Muscle layer of duodenum (tissue), 2 donors: ENCODE measurements at regions not wholly inside any gene's neighbourhood (a gene's known extent, or its start where the extent isn't known, plus 50 kb on each side); places are given as distances from the start of the nearest gene placed in this dataset.

Experiments
- H3K27ac ChIP-seq: one replicate; pipeline ENCODE4 v1.7.0; 2013; ENCODE audit warnings: mild to moderate bottlenecking, low read length
- H3K27me3 ChIP-seq: one replicate; pipeline ENCODE4 v1.7.0; 2013; ENCODE audit warnings: low read depth, mild to moderate bottlenecking, control low read depth, low read length
- H3K36me3 ChIP-seq, 2 donors: one replicate each; pipeline ENCODE4 v1.7.0; 2013; ENCODE audit warnings: low read length in 2 of 2, control low read depth in 1 of 2, mild to moderate bottlenecking in 1 of 2; ENCODE audit not compliant: insufficient read depth in 2 of 2, control insufficient read depth in 1 of 2
- H3K4me1 ChIP-seq, 2 donors: one replicate each; pipeline ENCODE4 v1.7.0; 2013; ENCODE audit warnings: low read length in 2 of 2, mild to moderate bottlenecking in 2 of 2, control low read depth in 1 of 2, moderate library complexity in 1 of 2; ENCODE audit not compliant: insufficient read depth in 2 of 2, control insufficient read depth in 1 of 2
- H3K4me3 ChIP-seq, 2 donors: one replicate each; pipeline ENCODE4 v1.7.0; 2013; ENCODE audit warnings: low read length in 2 of 2, low read depth in 1 of 2, mild to moderate bottlenecking in 1 of 2
- H3K9me3 ChIP-seq, 2 donors: one replicate each; pipeline ENCODE4 v1.7.0; 2013; ENCODE audit warnings: low read length in 2 of 2, control low read depth in 1 of 2, mild to moderate bottlenecking in 1 of 2; ENCODE audit not compliant: control insufficient read depth in 1 of 2
- donor health status: healthy.

GRCh38 chr1:208551633-208552320 is 307.6 kb upstream of the PLXNA2 start:
- no peaks in the 10 kb centered on the region for H3K9me3 ChIP-seq
- H3K4me1 ChIP-seq: no peaks in the 10 kb centered on the region
- no peak overlapping the region for H3K4me3 ChIP-seq
- no peaks in the 10 kb centered on the region for H3K27me3 ChIP-seq
- H3K36me3 ChIP-seq: no peaks in the 10 kb centered on the region
- no peak overlapping the region for H3K27ac ChIP-seq

- H3K9me3 ChIP-seq: no peaks in the 10 kb centered on the region
- no peaks in the 10 kb centered on the region for H3K36me3 ChIP-seq
- no peaks in the 10 kb centered on the region for H3K27me3 ChIP-seq
- H3K4me1 ChIP-seq: no peaks in the 10 kb centered on the region
- no peak overlapping the region for H3K27ac ChIP-seq
- H3K4me3 ChIP-seq: no peak overlapping the region
These were observed 308.7 kb upstream of the PLXNA2 start for GRCh38 chr1:208552928-208553327.

GRCh38 chr1:208556461-208556860 is 312.3 kb upstream of the PLXNA2 start:
- H3K9me3 ChIP-seq: no peaks in the 10 kb centered on the region
- H3K4me1 ChIP-seq: no peaks in the 10 kb centered on the region
- H3K27ac ChIP-seq: no peak overlapping the region
- H3K4me3 ChIP-seq: no peak overlapping the region
- no peaks in the 10 kb centered on the region for H3K27me3 ChIP-seq
- no peaks in the 10 kb centered on the region for H3K36me3 ChIP-seq

DNA sequence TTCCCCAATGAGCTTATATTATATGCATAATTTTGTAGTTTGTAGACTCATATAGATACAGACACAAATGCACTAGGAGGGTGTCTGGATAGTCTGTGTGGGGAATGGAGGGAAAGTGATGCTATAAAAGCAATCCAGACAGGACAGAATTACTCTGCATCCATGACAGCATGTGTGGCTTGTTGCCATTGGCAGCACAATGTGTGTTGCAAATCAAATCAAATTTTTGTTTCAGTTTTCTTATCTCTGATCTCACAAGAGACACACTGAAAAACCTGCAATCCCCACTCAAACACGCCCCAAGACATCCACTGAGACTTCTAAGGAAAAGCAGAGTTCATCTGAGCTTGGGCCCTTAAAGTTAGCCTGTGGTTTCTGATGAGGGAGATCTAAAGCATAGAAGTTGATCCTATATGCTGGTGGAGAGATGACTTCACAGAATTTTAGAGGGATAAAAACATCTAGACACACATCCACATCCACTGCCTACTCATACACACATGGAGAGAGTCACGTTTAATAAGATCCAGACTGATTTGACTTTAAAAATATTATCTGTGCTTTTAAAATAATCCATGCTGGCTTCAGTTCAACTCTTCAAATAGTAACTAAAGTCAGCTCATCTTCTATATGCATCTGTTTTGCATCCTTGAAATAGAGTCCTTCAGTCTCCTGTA is 313.0 kb upstream of the PLXNA2 start:
- Histone ChIP-seq H3K4me3 (no peak overlapping the region), H3K27ac (no peak overlapping the region), H3K27me3 (no peaks in the 10 kb centered on the region), H3K36me3 (no peaks in the 10 kb centered on the region), H3K9me3 (no peaks in the 10 kb centered on the region), H3K4me1 (no peaks in the 10 kb centered on the region)

- no peaks in the 10 kb centered on the region for H3K27me3 ChIP-seq
- H3K9me3 ChIP-seq: no peaks in the 10 kb centered on the region
- H3K36me3 ChIP-seq: no peaks in the 10 kb centered on the region
- H3K4me3 ChIP-seq: no peak overlapping the region
- H3K27ac ChIP-seq: no peak overlapping the region
- no peaks in the 10 kb centered on the region for H3K4me1 ChIP-seq
These were observed 313.5 kb upstream of the PLXNA2 start for GRCh38 chr1:208557723-208558094.

GRCh38 chr1:208559597-208560329 is 315.6 kb upstream of the PLXNA2 start:
- H3K27me3 ChIP-seq: no peaks in the 10 kb centered on the region
- no peak overlapping the region for H3K4me3 ChIP-seq
- no peaks in the 10 kb centered on the region for H3K4me1 ChIP-seq
- H3K36me3 ChIP-seq: no peaks in the 10 kb centered on the region
- H3K27ac ChIP-seq: no peak overlapping the region
- no peaks in the 10 kb centered on the region for H3K9me3 ChIP-seq

GRCh38 chr1:208562151-208562960 is 318.2 kb upstream of the PLXNA2 start:
- Histone ChIP-seq H3K27ac (no peak overlapping the region), H3K27me3 (no peaks in the 10 kb centered on the region), H3K4me3 (no peak overlapping the region), H3K4me1 (no peaks in the 10 kb centered on the region), H3K9me3 (no peaks in the 10 kb centered on the region), H3K36me3 (no peaks in the 10 kb centered on the region)

DNA sequence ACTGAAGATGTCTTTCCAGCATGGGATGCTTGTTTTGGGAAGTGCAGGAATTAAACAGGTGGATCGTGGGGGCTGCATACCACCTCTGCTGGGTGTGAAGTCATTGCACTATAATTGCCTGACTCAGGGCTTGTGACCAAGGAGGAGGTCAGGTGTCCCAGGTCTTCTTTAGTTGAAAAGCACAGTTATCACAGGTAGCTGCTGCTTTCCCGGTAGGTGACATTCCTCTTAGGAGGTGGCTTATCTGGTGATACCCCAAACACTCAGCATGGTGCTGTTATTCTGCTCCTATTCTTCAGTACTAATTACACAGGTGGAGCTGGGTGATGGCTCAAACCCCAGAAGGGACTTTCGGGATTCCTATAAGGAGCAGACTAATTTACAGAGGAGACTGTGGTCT is 320.3 kb upstream of the PLXNA2 start:
- H3K4me3 ChIP-seq: no peak overlapping the region
- no peak overlapping the region for H3K27ac ChIP-seq
- H3K27me3 ChIP-seq: no peaks in the 10 kb centered on the region
- H3K9me3 ChIP-seq: no peaks in the 10 kb centered on the region
- no peaks in the 10 kb centered on the region for H3K36me3 ChIP-seq
- no peaks in the 10 kb centered on the region for H3K4me1 ChIP-seq

- no peaks in the 10 kb centered on the region for H3K9me3 ChIP-seq
- no peak overlapping the region for H3K4me3 ChIP-seq
- no peaks in the 10 kb centered on the region for H3K27me3 ChIP-seq
- no peaks in the 10 kb centered on the region for H3K4me1 ChIP-seq
- H3K27ac ChIP-seq: no peak overlapping the region
- H3K36me3 ChIP-seq: no peaks in the 10 kb centered on the region
These were observed 321.7 kb upstream of the PLXNA2 start for GRCh38 chr1:208565756-208566440.

- no peaks in the 10 kb centered on the region for H3K36me3 ChIP-seq
- no peaks in the 10 kb centered on the region for H3K9me3 ChIP-seq
- H3K4me1 ChIP-seq: no peaks in the 10 kb centered on the region
- H3K4me3 ChIP-seq: no peak overlapping the region
- H3K27ac ChIP-seq: no peak overlapping the region
- H3K27me3 ChIP-seq: no peaks in the 10 kb centered on the region
These were observed 325.0 kb upstream of the PLXNA2 start for GRCh38 chr1:208569181-208569580.
